ENCODE measurements at regions not wholly inside any gene's neighbourhood (a gene's known extent, or its start where the extent isn't known, plus 50 kb on each side); places are given as distances from the start of the nearest gene placed in this dataset.

GRCh38 chr21:41634858-41635257 lies 126.9 kb upstream of the TMPRSS2 start:
- H3K4me2 ChIP-seq (ENCODE audit: low read depth, low read length) = no peak overlapping the region
- H3K4me1 ChIP-seq (ENCODE audit: insufficient read depth, low read length) = no peaks in the 10 kb centered on the region
- 14% methylated on average over 9 of the region's 9 CpGs for WGBS (ENCODE audit: low lambda C conversion rate)
- no peak for ATAC-seq
- no peaks in the 10 kb centered on the region for H3K79me2 ChIP-seq (ENCODE audit: insufficient read depth, low read length)
- H3K36me3 ChIP-seq (replicated peaks in 1 of 2; ENCODE audit: control insufficient read depth in 1 of 2, insufficient read depth in 2 of 2, low read length in 2 of 2) = no peaks in the 10 kb centered on the region
- intact Hi-C loops (cut with micrococcal nuclease; ENCODE audit: unreplicated experiment) (no loop called here), in situ Hi-C loops (cut with HindIII; ENCODE audit: extremely low pct_ligation_motif_present, low pct_unique_long_range_greater_than_20kb) (no loop called here)
- H3K27ac ChIP-seq (ENCODE audit: extremely low read length, insufficient read depth, low read length) = no peak overlapping the region
- FAIRE-seq = no peak
- no peak for DNase-seq (ENCODE audit: low spot score)
- BruUV-seq (replicated peaks) = no TSS peak
- no peak overlapping the region for H3K4me3 ChIP-seq (replicated peaks in 1 of 3; ENCODE audit: insufficient read depth in 1 of 3, low read depth in 2 of 3, low read length in 3 of 3)
- ChIA-PET CTCF (ENCODE audit: low intra/inter-chr PET ratio, low total read pairs) (no interaction called here), POLR2A (no interaction called here)
- H2AFZ ChIP-seq (ENCODE audit: low read length) = no peak overlapping the region
- TF ChIP-seq ZNF713 (CRISPR knock-in tag; IDR thresholded peaks at IDR 0.05) (no peak), SIX1 (CRISPR knock-in tag; IDR thresholded peaks at IDR 0.05; ENCODE audit: borderline replicate concordance) (no peak), SNAPC5 (CRISPR knock-in tag; IDR thresholded peaks at IDR 0.05; ENCODE audit: borderline replicate concordance) (no peak), ZNF318 (CRISPR knock-in tag; IDR thresholded peaks at IDR 0.05) (no peak), ZMYM3 (CRISPR knock-in tag; IDR thresholded peaks at IDR 0.05) (no peak)
- no peaks in the 10 kb centered on the region for H3K9me3 ChIP-seq (ENCODE audit: low read length)
- no peak overlapping the region for H3K9ac ChIP-seq (ENCODE audit: insufficient read depth, low read depth, low read length)
- no peaks in the 10 kb centered on the region for H4K20me1 ChIP-seq (ENCODE audit: insufficient read depth, low read length)
- 0 out of 5 replicates have a peak, but pooled peaks cover 0 to 4% of the 10 kb centered on the region in 2 experiments for H3K27me3 ChIP-seq (ENCODE audit: control insufficient read depth in 1 of 2, insufficient read depth in 2 of 2, low read length in 2 of 2)

Data from HepG2 (cell line).